UCSD-AML1 (cell line): ENCODE measurements at regions not wholly inside any gene's neighbourhood (a gene's known extent, or its start where the extent isn't known, plus 50 kb on each side); places are given as distances from the start of the nearest gene placed in this dataset.

Experiments
- DNase-seq: peaks from one replicate; lab custom pipeline; 2025; ENCODE audit not compliant: unreplicated experiment; lab: John Stamatoyannopoulos, UW

DNA sequence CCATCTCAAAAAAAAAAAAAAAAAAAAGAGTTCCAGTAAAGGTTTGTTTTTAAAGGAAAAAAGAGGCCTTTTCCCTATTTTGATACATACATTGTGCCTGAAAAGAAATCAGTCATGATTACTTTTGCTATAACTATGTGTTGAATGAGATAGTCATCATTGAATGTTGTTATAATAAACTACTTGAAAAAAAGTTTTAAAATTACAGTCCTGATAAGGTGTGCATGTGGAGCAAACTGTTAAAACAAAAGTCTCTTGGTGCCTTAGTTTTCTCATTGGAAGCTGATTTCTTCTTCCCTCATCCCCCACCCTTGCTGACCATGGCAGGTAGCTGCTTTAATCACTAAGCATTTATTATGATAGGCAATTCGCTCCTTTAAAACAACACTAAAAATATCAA lies 172.3 kb upstream of the TBCA start:
- no peak for DNase-seq

DNA sequence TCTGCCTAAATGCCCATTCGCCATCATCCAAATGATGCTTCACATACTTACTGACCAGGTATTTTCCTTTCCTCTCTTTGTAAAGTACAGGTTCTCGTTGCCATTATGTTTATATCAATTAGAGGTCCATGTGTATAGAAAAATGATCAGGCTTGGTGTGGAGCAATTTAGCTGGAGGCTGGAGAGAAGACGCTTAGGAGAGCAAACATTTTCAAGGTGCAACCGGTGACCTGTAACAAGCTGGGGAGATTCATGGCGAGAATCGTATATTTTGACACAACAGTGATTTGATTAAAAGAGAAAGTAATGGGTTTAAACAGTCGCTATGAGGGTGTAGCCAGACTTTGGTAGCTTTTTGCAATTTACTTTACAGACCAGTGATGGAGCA lies 170.9 kb upstream of the TBCA start:
- DNase-seq, result no peak

DNA sequence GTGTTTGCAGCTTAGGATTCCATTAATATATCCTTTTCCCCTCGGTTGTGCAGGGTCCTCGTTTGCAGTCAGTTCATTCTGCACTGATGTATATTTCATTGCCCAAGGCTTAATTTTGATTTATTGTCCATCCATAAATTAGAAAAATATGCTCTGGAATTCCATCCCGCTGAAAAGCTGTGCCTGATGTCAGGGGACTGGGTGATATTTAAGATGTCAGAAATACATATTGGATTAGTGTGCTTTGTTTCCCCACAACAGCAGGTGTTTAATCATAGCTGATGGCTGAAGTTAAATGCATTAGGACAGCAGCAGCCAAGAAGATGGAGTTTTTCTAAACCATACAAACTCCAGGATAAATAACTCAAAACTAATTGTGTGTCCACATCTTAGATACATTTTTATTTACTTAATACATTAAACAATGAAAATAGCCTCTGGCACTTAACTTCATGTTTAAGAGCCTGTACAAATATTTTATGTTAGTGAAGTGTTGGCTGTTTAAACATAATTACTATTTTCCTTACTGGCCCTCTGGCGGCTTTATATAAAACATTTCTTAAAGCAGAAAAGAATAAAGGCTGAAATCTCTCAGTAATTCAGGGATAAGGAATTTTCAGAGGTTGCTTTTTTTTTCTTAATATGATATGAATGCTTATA lies 170.4 kb upstream of the TBCA start:
- no peak for DNase-seq

DNA sequence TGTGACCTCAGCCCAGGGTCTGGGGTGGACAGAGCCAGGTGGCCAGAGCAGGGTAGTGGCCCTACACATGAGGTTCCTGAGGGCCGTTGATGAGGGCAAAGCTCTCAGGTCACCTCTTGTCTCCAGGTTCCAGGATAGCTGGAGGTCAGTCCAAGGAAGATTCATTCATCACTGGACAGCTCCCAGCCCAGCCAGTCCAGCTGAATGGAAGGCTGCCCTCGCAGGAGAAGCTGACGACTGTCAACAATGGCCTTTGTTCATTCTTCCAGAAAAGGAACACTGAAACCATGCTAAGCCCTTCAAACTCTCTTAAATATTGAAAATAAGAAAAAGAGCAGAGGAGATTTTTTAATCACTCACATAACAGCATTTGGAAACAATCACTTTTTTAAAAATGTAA lies 169.7 kb upstream of the TBCA start:
- DNase-seq, result no peak

DNA sequence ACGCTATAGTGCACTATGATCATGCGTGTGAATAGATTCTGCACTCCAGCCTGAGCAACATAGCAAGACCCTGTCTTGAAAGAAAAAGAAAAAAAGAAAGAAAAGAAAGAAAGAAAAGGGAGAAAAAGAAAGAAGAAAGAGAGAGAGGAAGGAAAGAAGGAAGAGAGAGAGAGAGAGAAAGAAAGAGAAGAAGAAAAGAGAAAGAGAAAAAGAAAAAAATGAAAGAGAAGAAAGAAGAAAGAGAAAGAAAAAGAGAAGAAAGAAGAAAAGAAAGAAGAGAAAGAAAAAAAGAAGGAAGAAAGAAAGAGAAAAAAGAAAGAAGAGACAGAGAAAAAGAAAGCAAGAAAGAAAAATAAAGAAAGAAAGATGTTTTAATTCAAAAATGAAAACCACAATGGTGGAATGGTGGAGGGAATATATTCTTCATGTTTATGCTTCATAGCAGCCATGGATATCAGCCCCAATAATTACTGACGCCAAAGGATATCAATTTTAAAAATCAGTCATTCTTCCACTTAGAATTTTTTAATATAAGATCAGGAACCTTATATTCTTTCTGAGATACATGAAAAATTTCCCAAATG lies 168.7 kb upstream of the TBCA start:
- DNase-seq, result no peak

DNA sequence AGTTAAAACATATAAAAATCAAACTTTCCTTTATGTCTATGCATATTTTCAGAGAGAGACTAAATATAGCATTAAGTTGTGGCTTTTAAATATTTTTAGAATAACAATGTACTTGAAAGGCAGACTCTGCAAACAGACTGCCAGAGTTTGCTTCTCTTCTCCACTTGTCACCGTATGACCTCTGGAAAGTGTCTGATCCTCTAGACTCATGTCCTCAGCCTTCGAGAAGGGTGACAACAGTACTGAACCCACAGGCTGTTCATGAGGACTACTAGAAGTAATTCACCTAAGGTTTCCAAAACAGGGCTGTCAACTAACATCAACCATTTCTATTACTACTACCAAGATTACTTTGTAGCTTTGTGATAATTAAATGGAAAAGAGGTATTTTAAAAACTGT lies 167.7 kb upstream of the TBCA start:
- DNase-seq, result no peak

DNA sequence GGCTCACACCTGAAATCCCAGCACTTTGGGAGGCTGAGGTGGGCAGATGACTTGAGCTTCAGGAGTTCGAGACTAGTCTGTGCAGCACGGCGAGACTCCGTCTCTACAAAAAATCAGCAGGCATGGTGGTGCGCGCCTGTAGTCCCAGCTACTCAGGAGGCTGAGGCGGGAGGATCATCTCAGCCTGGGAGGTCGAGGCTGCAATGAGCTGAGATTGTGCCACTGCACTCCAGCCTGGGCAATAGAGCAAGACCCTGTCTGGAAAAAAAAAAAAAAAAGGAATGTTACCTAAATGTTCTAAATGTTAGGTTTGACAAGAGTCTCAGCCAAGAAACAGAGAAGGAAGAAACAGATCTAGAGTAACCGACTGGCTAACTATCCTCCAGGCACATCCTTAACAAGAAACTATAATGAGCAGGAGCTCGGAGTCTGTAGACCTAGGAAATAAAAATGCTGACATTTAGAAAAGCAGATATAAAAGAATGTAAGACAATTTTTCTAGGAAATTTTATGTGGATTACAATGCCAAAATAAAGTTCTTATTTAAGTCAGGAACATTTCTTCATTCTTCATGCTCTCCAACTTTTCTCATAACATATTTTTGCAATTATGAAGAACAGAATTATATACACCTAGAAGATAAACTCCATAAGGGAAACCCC lies 166.6 kb upstream of the TBCA start:
- DNase-seq, result no peak

DNA sequence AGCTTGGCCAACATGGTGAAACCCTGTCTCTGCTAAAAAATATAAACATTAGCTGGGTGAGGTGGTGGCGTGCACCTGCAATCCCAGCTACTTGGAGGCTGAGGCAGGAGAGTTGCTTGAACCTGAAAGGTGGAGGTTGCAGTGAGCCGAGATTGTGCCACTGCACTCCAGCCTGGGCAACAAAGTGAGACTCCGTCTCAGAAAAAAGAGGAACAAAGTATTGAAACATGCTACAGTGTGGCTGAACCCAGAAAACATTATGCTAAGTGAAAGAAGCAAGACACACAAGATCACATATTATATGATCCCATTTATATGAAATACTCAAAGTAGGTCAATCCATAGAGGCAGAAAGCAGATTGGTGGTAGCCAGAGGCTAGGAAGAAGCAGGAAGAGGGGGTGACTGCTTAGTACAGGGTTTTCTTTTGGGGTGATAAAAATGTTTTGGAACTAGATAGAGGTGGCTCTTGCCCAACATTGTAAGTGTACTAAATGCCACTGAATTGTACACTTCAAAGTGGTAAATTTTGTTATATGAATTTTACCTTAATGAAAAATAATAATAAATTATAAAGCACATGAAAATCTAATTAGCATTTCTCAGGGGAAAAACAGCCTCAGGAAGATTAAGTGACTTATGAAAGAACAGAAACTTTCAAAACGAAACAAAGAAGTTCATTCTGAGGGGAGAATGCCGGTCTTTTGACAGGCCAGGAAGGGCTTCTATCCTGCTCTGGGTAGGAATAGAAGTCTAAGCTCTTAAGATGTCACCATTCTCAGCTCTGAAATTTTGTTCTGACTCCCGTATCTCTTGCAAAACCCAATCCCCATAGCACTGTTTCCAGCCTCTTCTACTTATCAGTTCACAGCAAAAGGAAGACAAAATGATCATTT lies 161.1 kb upstream of the TBCA start:
- DNase-seq, result no peak

DNA sequence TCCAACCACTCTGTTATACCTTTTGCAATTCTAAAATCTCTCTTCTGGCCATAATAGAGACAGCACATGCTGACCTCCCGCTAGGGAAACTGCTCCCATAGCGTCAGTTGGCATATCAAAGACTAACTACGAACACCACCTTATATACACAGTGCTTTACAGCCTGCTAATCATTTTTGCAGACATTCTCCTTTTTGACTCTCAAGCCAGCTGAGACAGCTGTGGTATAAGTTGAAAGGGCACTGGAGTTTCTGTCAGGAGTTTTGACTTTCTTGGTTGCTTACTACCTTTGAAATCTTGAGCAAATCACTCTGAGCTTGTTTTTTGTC lies 160.2 kb upstream of the TBCA start:
- DNase-seq, result no peak

DNA sequence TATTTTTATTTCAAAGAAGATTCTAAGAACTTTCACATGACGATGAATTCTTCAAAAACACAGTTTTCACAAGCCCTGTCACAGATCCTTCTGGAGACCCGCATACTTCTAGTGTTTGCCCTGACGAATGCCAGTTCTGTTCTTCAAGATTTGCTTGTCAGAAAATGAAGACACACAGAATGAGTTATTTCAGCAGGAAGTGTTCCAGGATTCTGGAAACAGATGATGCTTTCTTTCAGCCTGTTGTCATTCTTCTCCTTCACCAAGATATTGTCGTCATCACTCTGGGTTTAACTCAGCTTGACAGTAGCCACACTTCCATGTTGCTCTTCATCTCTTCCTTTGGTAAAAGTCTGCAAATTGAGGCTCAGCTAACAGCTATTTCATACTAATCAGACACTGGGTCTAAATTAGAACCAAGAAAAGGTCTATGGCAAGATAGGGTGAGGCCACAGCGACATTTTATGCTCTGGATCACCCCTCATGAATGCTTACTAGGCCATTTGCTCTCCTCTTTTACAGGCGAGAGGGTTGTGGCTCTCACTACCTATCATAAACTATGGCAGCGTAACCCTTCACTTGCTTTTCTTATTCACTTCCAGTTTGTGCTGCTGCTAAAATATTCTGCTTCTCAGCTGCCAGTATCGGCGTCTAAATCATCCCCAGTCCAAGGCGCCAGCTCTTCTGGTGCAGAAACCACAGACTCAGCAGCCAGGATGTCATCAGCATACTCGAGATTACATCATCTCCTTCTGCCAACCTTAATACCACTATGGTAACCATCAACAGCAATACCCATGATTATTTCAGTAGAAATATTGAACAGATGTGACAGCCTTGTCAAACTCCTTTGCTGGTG lies 159.6 kb upstream of the TBCA start:
- DNase-seq, result peak; percentile 51

DNA sequence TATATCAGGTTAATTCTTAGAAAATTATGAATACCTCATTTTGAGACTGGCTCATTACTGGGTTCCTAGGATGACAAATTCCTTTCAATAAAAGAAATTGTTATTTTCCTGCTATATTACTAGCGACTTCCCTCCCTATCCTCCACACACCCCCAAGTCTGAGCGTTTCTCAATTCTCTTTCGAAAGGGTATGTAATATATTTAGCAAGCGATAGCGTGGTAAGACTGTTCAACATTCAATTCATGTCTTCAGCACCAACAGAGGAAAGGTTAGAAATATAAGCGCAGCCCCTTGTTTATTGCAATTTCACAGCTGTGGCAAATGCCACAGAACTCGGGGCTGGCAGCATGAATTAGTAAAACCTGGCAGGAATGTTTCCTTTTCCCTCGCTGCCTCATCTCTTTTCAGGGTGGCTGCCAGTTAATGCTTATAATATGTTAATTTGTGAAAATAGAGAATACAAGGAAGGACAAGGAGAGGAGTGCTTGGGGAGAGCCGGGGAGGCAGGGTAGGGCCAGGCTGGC lies 152.7 kb upstream of the TBCA start:
- DNase-seq, result no peak

DNA sequence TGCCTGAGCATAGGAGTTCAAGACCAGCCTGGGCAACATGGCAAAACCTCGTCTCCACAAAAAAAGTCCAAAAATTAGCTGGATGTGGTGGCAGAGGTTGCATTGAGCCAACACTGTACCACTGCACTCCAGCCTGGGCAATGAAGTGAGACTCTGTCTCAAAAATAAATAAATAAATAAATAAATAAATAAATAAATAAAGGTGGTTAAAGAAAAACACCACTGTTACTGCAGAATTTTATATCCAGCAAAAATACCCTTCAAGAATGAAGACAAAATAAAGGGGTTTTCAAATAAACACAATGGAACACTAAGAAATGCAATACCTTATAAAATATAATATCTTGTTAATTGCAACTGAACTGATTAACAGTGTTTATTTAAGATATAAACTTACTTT lies 150.2 kb upstream of the TBCA start:
- DNase-seq, result no peak

DNA sequence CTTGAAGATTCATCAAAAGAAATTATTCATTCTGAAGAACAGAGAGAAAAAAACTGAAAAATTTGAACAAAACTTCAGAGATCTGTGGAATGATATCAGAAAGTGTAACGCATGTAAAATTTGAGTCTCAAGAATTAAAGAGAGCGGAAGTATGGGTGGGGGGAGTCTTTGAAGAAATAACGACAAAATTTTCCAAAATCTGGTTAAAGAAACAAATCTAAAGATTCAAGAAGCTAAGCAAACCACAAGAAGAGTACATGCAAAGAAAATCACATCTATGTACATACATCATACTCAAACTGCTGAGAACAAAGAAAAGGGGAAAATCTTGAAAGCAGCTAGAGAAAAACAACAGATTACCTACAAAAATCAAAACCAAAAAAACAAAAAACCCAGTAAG lies 149.4 kb upstream of the TBCA start:
- no peak for DNase-seq

DNA sequence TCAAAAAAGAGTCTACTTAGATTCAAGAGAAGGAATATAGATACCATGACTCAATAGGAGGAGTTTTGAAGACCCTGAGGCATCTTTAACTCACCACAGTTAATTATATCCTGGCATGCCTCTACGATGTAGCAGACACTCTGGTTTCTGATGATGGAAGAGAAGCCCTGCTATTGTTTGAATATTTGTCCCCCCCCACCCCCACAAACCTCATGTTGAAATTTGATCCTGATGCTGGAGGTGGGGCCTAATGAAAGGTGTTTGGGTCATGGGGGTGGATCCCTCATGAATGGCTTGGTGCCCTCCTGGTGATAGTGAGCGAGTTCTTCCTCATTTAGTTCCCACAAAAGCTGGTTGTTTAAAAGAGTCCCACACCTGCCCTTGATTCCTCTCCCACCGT lies 147.9 kb upstream of the TBCA start:
- DNase-seq, result no peak

DNA sequence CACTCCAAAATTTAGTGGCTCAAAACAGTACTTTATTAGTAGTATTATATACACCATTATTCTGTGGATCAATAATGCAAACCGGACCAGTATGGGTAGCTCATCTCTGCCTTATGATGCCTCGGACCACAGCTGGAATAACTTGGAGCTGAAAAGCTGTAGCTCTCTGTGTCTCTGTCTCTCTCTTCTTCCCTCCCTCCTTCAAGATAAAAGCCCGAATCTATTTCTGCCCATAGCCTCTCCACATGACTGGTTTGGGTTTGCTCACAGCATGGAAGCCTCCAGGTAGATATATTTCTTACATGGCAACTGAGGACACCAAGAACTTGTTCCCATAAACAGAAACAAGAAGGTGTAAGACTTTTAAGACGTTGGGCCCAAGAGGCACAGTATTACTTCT lies 147.5 kb upstream of the TBCA start:
- DNase-seq, result no peak

DNA sequence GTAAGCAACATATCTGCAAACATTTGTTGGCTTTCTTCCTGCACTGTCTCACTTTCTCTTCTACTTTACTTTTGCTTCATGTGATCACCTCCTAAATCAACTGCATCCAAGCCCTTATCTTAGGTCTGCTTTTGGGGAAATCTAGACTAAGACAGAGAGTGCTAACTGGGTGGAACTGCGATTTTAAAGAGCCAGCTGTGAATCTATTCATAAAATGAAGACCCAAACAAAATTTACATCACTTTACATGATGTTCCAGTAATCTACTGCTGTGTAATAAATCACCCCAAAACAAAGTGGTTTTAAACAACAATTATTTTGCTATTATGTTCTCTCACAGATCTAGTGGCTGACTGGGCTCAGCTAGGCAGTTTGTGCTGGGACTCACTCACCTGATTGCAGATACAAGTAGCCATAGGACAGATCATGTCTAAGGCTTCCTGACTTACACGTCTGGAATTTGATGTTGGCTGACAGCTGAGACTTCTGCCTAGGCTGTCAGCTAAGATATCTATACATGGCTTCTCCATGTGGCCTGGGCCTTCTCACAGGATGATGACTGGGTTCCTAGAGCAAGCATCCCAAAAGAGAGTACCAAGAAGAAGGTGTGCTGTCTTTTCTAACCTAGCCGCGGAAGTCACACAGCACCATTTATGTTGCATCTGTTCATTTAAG lies 145.1 kb upstream of the TBCA start:
- DNase-seq, result no peak

DNA sequence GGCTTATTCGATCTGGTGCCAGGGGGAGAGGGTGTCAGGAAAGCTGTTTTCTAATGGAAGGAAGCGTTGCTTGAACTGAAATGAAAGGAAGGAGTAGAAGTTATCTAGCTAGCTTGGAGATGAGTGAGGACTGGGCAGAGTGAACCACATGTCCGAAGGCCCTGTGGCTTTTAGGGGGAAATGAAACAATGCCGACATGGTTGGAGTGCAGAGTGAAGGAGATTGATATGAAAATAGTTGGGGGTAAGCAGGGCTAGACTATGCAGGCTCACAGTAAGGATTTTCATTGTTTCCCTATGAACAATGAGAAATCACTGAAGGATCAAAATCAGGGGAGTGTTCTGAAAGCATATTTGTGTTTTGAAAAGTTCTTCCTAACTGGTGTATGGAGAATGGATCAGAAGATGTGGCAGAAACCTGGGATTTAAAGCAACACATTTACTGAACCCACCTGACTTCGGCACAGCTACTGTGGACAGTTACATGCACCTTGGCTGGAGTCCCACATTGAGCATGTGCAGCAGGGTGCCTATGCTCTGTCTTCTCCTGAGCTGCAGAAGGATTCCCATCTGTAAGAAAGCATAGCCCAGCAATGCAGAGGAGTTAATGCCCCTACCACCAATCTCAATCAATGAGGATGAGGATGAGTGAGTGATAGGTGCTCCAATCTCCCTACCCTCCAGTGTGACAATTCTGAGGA lies 144.4 kb upstream of the TBCA start:
- no peak for DNase-seq

DNA sequence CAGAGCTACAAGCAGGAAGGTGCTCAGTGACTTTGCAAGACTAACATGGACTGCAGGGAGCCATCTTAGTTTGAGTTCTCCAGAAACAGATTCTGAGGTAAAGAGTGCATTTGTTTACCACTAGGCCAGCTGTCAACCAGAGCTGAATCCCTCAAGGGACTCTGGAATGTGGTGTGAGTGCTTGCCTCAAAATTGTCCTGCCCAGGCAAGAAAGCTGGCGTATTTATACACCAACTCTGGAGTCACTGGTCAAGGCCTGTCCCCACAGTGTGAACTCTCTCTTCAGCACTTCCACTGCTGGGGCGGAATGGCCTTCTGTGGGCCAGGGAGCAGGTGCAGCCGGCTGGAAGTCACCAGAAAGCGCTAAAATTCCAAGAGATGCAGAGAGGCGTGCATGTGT lies 139.2 kb upstream of the TBCA start:
- no peak for DNase-seq

DNA sequence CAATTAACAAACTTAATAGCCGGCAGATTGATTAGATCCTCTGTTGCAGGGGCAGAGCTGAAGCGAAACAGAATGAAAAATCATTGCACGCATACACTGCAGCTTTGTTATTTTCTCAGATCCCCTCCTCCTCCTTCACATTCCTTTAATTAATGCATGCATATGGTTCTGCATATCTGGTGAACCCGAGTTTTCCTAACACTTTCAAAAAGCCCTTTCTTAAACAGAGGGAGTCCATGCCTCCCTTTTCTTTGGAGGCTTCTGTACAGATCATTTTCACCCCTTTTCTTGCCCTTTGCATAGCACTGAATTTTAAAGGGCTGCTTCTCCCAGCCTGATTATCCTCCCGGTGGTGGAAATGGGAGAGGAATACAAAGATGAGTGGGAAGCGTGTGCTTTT lies 136.6 kb upstream of the TBCA start:
- DNase-seq, result no peak
